CD8-positive, alpha-beta memory T cell (primary cell): ENCODE measurements at regions not wholly inside any gene's neighbourhood (a gene's known extent, or its start where the extent isn't known, plus 50 kb on each side); places are given as distances from the start of the nearest gene placed in this dataset.

Source experiments
- CTCF ChIA-PET: fragments of 350-600 bp; sonication (Branson Sonifier 250); formaldehyde crosslinking; loops from one replicate; lab custom pipeline; 2021; ENCODE audit warnings: antibody characterized with exemption; lab: Charles Lee
- POLR2A ChIA-PET: fragments of 350-600 bp; sonication (Branson Sonifier 250); formaldehyde crosslinking; loops from one replicate; lab custom pipeline; 2021; ENCODE audit warnings: antibody characterized with exemption; lab: Charles Lee
- DNase-seq, 5 donors: peaks; one replicate each; pipeline versions ENCODE4 v3.0.0 to v3.0.0-alpha.2; 2020 to 2022; ENCODE audit warnings: mixed read lengths in 1 of 5
- H3K27ac ChIP-seq: one replicate; pipeline ENCODE4 v1.7.0; 2013; ENCODE audit warnings: low read depth, mild to moderate bottlenecking, low read length, moderate library complexity
- H3K27me3 ChIP-seq: 2 replicates; pipeline ENCODE4 v1.7.0; 2013; ENCODE audit warnings: low read length, mild to moderate bottlenecking; ENCODE audit not compliant: insufficient read depth, poor library complexity, severe bottlenecking
- H3K36me3 ChIP-seq: 2 replicates; pipeline ENCODE4 v1.7.0; 2013; ENCODE audit warnings: mild to moderate bottlenecking, low read length, moderate library complexity; ENCODE audit not compliant: insufficient read depth
- H3K4me1 ChIP-seq: 2 replicates; pipeline ENCODE4 v1.7.0; 2013; ENCODE audit warnings: mild to moderate bottlenecking, low read length, moderate library complexity; ENCODE audit not compliant: insufficient read depth
- H3K4me3 ChIP-seq: 2 replicates; pipeline ENCODE4 v1.7.0; 2013; ENCODE audit warnings: mild to moderate bottlenecking, low read length
- H3K9me3 ChIP-seq: 2 replicates; pipeline ENCODE4 v1.7.0; 2013; ENCODE audit warnings: mild to moderate bottlenecking, low read length
- H3K27ac Mint-ChIP-seq, 8 donors: one replicate each; pipeline ENCODE4 v1.8.0; 2020 to 2021; ENCODE audit warnings: mixed read lengths in 8 of 8, mild to moderate bottlenecking in 6 of 8, inconsistent platforms in 3 of 8, moderate library complexity in 3 of 8
- H3K27me3 Mint-ChIP-seq, 2 donors: one replicate each; pipeline ENCODE4 v1.8.0; 2020 to 2021; ENCODE audit warnings: mixed read lengths in 2 of 2, mild to moderate bottlenecking in 1 of 2, moderate library complexity in 1 of 2
- H3K36me3 Mint-ChIP-seq, 3 donors: one replicate each; pipeline ENCODE4 v1.8.0; 2020 to 2021; ENCODE audit warnings: mixed read lengths in 3 of 3, inconsistent platforms in 1 of 3, mild to moderate bottlenecking in 1 of 3
- H3K4me1 Mint-ChIP-seq, 3 donors: one replicate each; pipeline ENCODE4 v1.8.0; 2020 to 2021; ENCODE audit warnings: mixed read lengths in 3 of 3, inconsistent platforms in 1 of 3, mild to moderate bottlenecking in 1 of 3
- H3K4me3 Mint-ChIP-seq, 7 donors: one replicate each; pipeline ENCODE4 v1.8.0; 2020 to 2021; ENCODE audit warnings: mixed read lengths in 7 of 7, mild to moderate bottlenecking in 6 of 7, moderate library complexity in 4 of 7, inconsistent platforms in 2 of 7
- H3K9me3 Mint-ChIP-seq, 5 donors: one replicate each; pipeline ENCODE4 v1.8.0; 2020 to 2022; ENCODE audit warnings: mixed read lengths in 5 of 5, mild to moderate bottlenecking in 3 of 5, moderate library complexity in 2 of 5, inconsistent platforms in 1 of 5

DNA sequence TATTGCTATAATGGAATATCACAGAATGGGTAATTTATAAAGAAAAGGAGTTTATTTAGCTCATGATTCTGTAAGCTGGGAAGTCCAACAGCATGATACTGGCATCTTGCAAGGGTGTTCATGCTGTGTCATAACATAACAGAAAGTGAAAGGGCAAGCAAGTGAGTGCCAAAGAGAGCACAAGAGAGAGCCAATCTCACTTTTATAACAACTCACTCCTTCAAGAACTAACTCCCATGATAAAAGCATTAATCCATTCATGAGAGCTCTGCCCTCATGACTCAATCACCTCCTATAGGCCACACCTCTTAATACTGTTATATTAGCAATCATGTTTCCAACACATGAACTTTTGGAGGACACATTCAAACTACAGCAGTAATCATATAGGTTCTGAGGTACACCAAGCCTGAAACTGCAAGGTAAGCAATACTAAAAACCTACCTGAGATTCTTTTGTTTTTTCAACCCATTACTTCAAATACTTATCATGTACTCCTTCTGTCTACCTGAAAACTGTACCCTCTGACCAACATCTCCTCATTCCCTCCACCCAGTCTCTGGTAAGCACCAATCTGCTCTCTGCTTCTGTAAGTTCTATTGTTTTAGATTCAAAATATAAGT is 219.7 kb downstream of the MTERF1 start:
- Mint-ChIP-seq H3K9me3 (peaks cover 11 to 31% (median 27%) of the 10 kb centered on the region in 5 donors), H3K4me3 (no peak overlapping the region), H3K27ac (no peak overlapping the region), H3K36me3 (peaks cover 0 to 2% (median 0%) of the 10 kb centered on the region in 3 donors), H3K4me1 (no peaks in the 10 kb centered on the region), H3K27me3 (no peaks in the 10 kb centered on the region)
- Histone ChIP-seq H3K9me3 (no peaks in the 10 kb centered on the region), H3K36me3 (no peaks in the 10 kb centered on the region), H3K27ac (no peak overlapping the region), H3K4me3 (no peak overlapping the region), H3K4me1 (no peaks in the 10 kb centered on the region), H3K27me3 (no peaks in the 10 kb centered on the region)
- CTCF ChIA-PET, result no interaction called here
- POLR2A ChIA-PET, result no interaction called here
- DNase-seq, result no peak

DNA sequence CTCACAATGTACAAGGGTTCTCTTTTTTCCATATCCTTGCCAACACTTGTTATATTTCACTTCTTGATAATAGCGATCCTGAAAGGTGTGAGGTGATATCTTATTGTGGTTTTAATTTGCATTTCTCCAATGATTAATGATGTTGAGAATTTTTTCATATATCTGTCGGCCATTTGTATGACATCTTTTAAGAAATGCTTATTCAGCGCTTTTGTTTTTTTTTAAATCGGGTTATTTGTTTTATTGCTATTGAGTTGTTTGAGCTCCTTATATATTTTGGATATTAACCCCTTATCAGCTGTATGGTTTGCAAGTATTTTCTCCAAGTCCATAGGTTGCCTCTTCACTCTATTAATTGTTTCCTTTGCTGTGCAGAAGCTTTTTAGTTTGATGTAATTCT is 218.8 kb downstream of the MTERF1 start:
- no peaks in the 10 kb centered on the region for H3K9me3 ChIP-seq
- POLR2A ChIA-PET, result no interaction called here
- Mint-ChIP-seq H3K4me1 (no peaks in the 10 kb centered on the region), H3K27ac (no peak overlapping the region), H3K27me3 (no peaks in the 10 kb centered on the region), H3K9me3 (peaks cover 19 to 39% (median 29%) of the 10 kb centered on the region in 5 donors), H3K36me3 (peaks cover 0 to 4% (median 0%) of the 10 kb centered on the region in 3 donors), H3K4me3 (no peak overlapping the region)
- CTCF ChIA-PET, result no interaction called here
- H3K4me1 ChIP-seq, result no peaks in the 10 kb centered on the region
- no peak overlapping the region for H3K4me3 ChIP-seq
- no peaks in the 10 kb centered on the region for H3K36me3 ChIP-seq
- H3K27me3 ChIP-seq, result no peaks in the 10 kb centered on the region
- no peak for DNase-seq
- H3K27ac ChIP-seq, result no peak overlapping the region

DNA sequence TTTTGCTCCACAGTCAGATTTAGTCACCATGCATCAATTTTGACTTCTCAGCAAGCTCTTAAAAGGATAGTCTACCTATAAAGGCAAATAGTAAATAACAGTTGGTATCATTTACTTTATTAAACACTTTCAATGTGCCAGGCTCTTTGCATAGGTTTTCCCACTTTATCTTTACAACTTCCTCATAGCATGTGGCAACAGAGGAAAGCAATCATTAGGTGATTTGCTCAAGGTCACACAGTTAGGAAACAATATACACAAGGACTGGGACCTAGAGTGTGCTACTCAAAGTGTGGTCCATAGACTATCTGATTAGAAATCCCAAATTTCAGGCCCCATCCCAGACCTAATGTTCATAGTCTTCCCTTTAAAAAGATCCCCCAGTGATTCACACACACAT is 212.3 kb downstream of the MTERF1 start:
- Mint-ChIP-seq H3K27me3 (peaks cover 0 to 1% of the 10 kb centered on the region in 2 donors), H3K27ac (no peak overlapping the region), H3K36me3 (peaks cover 0 to 4% (median 2%) of the 10 kb centered on the region in 3 donors), H3K4me1 (no peaks in the 10 kb centered on the region), H3K4me3 (no peak overlapping the region), H3K9me3 (peaks cover 15 to 40% (median 24%) of the 10 kb centered on the region in 5 donors)
- H3K36me3 ChIP-seq, result no peaks in the 10 kb centered on the region
- H3K4me1 ChIP-seq, result no peaks in the 10 kb centered on the region
- ChIA-PET POLR2A (no interaction called here), CTCF (no interaction called here)
- H3K9me3 ChIP-seq, result no peaks in the 10 kb centered on the region
- H3K27me3 ChIP-seq, result no peaks in the 10 kb centered on the region
- no peak overlapping the region for H3K4me3 ChIP-seq
- DNase-seq, result no peak
- no peak overlapping the region for H3K27ac ChIP-seq

DNA sequence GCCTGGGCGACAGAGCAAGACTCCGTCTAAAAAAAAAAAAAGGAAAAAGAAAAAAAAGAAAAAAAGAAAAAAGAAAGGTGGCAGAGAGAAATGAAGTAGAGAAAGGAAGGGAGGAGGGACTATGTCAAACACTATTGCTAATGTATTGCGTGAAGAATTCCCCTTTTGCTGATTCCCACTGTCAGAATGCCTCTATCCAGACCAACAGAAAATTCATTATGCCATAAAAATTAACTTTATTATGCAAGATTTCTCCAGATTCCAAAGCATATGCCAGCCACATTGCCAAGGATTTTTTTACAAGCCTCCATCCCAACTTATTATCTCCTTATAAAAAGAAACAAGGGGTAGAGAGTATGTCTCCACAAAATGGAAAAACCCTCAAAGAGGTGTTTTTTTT is 209.3 kb downstream of the MTERF1 start:
- H3K27ac ChIP-seq, result no peak overlapping the region
- no peaks in the 10 kb centered on the region for H3K36me3 ChIP-seq
- H3K4me1 ChIP-seq, result no peaks in the 10 kb centered on the region
- H3K27ac Mint-ChIP-seq, result no peak overlapping the region
- peaks cover 0 to 2% (median 0%) of the 10 kb centered on the region in 3 donors for H3K36me3 Mint-ChIP-seq
- CTCF ChIA-PET, result no interaction called here
- DNase-seq, result no peak
- no peak overlapping the region for H3K4me3 Mint-ChIP-seq
- peaks cover 7 to 21% (median 16%) of the 10 kb centered on the region in 5 donors for H3K9me3 Mint-ChIP-seq
- no peak overlapping the region for H3K4me3 ChIP-seq
- no peaks in the 10 kb centered on the region for H3K4me1 Mint-ChIP-seq
- no peaks in the 10 kb centered on the region for H3K9me3 ChIP-seq
- POLR2A ChIA-PET, result no interaction called here
- H3K27me3 Mint-ChIP-seq, result peaks cover 0 to 3% of the 10 kb centered on the region in 2 donors
- H3K27me3 ChIP-seq, result no peaks in the 10 kb centered on the region

DNA sequence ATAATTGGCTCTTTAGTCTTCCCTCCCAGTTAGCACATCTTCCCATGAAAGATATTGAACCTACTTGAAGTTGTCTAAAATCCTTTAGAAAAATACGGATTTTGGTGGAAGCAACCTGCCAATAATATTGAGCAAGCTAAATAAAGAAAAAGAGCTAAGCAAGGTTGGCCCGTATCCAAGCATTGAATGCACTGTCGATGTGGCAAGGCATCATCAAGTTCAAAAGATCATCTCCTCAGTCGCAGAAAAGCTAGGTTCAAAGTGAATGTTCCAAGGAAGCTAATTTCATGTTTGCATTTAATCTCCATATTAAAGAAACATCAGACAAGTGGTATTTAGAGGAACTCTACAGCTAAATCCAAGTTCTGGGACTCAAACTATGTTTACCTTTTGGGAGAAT is 206.0 kb downstream of the MTERF1 start:
- no peaks in the 10 kb centered on the region for H3K4me1 Mint-ChIP-seq
- H3K36me3 Mint-ChIP-seq, result peaks cover 0 to 6% (median 2%) of the 10 kb centered on the region in 3 donors
- Histone ChIP-seq H3K4me3 (no peak overlapping the region), H3K4me1 (no peaks in the 10 kb centered on the region), H3K27me3 (no peaks in the 10 kb centered on the region), H3K9me3 (no peaks in the 10 kb centered on the region), H3K27ac (no peak overlapping the region), H3K36me3 (no peaks in the 10 kb centered on the region)
- peaks cover 0 to 3% of the 10 kb centered on the region in 2 donors for H3K27me3 Mint-ChIP-seq
- H3K27ac Mint-ChIP-seq, result no peak overlapping the region
- peaks cover 8 to 24% (median 22%) of the 10 kb centered on the region in 5 donors for H3K9me3 Mint-ChIP-seq
- CTCF ChIA-PET, result no interaction called here
- no peak for DNase-seq
- no peak overlapping the region for H3K4me3 Mint-ChIP-seq
- POLR2A ChIA-PET, result no interaction called here

DNA sequence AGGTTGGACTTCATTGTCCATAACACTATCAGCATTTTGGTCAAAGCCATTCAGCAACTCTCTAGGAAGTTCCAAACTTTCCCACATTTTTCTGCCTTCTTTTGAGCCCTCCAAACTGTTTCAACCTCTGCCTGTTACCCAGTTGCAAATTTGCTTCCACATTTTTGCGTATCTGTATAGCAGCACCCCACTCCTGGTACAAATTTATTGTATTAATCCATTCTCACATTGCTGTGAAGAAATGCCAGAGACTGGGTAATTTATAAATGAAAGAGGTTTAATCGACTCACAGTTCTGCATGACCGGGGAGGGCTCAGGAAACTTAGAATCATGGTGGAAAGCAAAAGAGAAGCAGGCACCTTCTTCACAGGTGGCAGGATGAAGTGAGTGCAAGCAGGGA is 198.8 kb downstream of the MTERF1 start:
- CTCF ChIA-PET, result no interaction called here
- no peak overlapping the region for H3K27ac ChIP-seq
- H3K27me3 ChIP-seq, result no peaks in the 10 kb centered on the region
- Mint-ChIP-seq H3K27ac (no peak overlapping the region), H3K9me3 (peaks cover 30 to 49% (median 38%) of the 10 kb centered on the region in 5 donors), H3K4me1 (no peaks in the 10 kb centered on the region), H3K36me3 (peaks cover 0 to 14% (median 0%) of the 10 kb centered on the region in 3 donors), H3K27me3 (no peaks in the 10 kb centered on the region), H3K4me3 (no peak overlapping the region)
- H3K36me3 ChIP-seq, result no peaks in the 10 kb centered on the region
- POLR2A ChIA-PET, result no interaction called here
- no peaks in the 10 kb centered on the region for H3K4me1 ChIP-seq
- no peaks in the 10 kb centered on the region for H3K9me3 ChIP-seq
- no peak overlapping the region for H3K4me3 ChIP-seq
- no peak for DNase-seq

DNA sequence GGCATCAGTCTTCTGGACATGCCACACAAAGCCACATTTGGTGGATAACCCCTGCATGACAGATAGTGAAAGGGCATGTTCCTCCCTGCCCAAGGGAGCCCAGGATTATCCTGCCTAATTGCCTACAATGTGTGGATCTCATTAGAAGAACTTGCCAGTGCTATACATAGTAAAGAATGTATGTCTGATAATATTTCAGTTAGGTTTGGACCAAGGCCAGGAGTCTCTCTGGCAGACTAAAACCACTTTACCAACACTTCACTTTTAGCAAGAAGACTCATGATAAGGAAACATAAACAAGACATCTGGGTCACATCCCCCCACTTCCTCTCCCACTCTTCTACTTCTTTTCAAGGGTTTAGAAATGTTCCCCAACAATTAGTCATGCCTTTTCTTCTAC is 196.7 kb downstream of the MTERF1 start:
- H3K27ac Mint-ChIP-seq, result no peak overlapping the region
- no peaks in the 10 kb centered on the region for H3K36me3 ChIP-seq
- H3K4me1 Mint-ChIP-seq, result no peaks in the 10 kb centered on the region
- H3K4me3 ChIP-seq, result no peak overlapping the region
- CTCF ChIA-PET, result no interaction called here
- POLR2A ChIA-PET, result no interaction called here
- H3K27me3 ChIP-seq, result no peaks in the 10 kb centered on the region
- H3K4me3 Mint-ChIP-seq, result no peak overlapping the region
- no peaks in the 10 kb centered on the region for H3K27me3 Mint-ChIP-seq
- H3K36me3 Mint-ChIP-seq, result peaks cover 0 to 14% (median 0%) of the 10 kb centered on the region in 3 donors
- H3K27ac ChIP-seq, result no peak overlapping the region
- peaks cover 26 to 42% (median 33%) of the 10 kb centered on the region in 5 donors for H3K9me3 Mint-ChIP-seq
- DNase-seq, result no peak
- H3K9me3 ChIP-seq, result no peaks in the 10 kb centered on the region
- H3K4me1 ChIP-seq, result no peaks in the 10 kb centered on the region

DNA sequence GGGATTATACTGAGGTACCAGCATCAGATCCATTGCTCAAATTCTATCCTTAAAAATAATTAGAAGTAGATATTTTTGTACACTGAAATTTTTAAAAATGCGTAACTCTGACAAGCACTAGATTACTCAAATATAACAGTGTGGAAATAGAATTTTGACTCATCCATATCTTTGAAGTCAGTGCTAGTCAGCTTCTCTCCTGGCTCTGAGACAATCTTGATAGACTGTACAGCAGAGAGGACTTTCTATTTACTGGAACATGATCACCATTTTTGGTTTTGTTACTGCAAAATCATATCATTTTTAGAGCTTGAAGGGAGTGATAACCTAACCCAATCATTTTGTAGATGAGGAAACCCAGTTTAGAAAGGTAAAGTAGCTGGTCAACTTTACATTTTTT is 195.0 kb downstream of the MTERF1 start:
- Mint-ChIP-seq H3K27me3 (no peaks in the 10 kb centered on the region), H3K4me1 (no peaks in the 10 kb centered on the region), H3K4me3 (no peak overlapping the region), H3K36me3 (peaks cover 0 to 1% (median 0%) of the 10 kb centered on the region in 3 donors), H3K27ac (no peak overlapping the region), H3K9me3 (peaks cover 16 to 27% (median 25%) of the 10 kb centered on the region in 5 donors)
- no peaks in the 10 kb centered on the region for H3K27me3 ChIP-seq
- ChIA-PET POLR2A (no interaction called here), CTCF (no interaction called here)
- no peaks in the 10 kb centered on the region for H3K36me3 ChIP-seq
- no peak overlapping the region for H3K4me3 ChIP-seq
- no peaks in the 10 kb centered on the region for H3K4me1 ChIP-seq
- no peak for DNase-seq
- no peaks in the 10 kb centered on the region for H3K9me3 ChIP-seq
- no peak overlapping the region for H3K27ac ChIP-seq
